DND-41 (cell line): ENCODE measurements at regions not wholly inside any gene's neighbourhood (a gene's known extent, or its start where the extent isn't known, plus 50 kb on each side); places are given as distances from the start of the nearest gene placed in this dataset.

Experiments
- ATAC-seq: fragments of 200-7000 bp; cut with Tn5 transposase; 3 replicates; pipeline ENCODE4 v1.9.1; 2021; ENCODE audit warnings: low read depth; ENCODE audit not compliant: insufficient read depth
- DNase-seq: peaks from one replicate; pipeline ENCODE4 v3.0.0-alpha.2; 2020
- H2AFZ ChIP-seq: 2 replicates; pipeline ENCODE4 v1.6.0; 2012; ENCODE audit warnings: low read depth, low read length
- H3K27ac ChIP-seq: 2 replicates; pipeline ENCODE4 v1.5.1; 2012; ENCODE audit warnings: low read length, inconsistent platforms
- H3K27me3 ChIP-seq: fragments of 200-600 bp; sonication (generic); 2 replicates; pipeline ENCODE4 v1.6.0; 2012; ENCODE audit warnings: low read length, mild to moderate bottlenecking, inconsistent platforms; ENCODE audit not compliant: insufficient read depth, poor library complexity
- H3K36me3 ChIP-seq: 2 replicates; pipeline ENCODE4 v1.5.1; 2012; ENCODE audit warnings: low read length, inconsistent platforms; ENCODE audit not compliant: insufficient read depth
- H3K4me1 ChIP-seq: 2 replicates; pipeline ENCODE4 v1.5.1; 2012; ENCODE audit warnings: mild to moderate bottlenecking, low read length; ENCODE audit not compliant: insufficient read depth
- H3K4me2 ChIP-seq: 2 replicates; pipeline ENCODE4 v1.6.0; 2012; ENCODE audit warnings: mild to moderate bottlenecking, moderate library complexity, low read length, inconsistent platforms; ENCODE audit not compliant: insufficient read depth
- H3K4me3 ChIP-seq, 2 experiments: fragments of 200-600 bp in 1 of 2; shearing (Covaris generic) in 1 of 2; 2 replicates each; pipeline ENCODE4 v1.5.1; 2012 to 2016; ENCODE audit warnings: inconsistent platforms in 2 of 2, low read length in 2 of 2, mild to moderate bottlenecking in 2 of 2, low read depth in 1 of 2, moderate library complexity in 1 of 2
- H3K79me2 ChIP-seq: 2 replicates; pipeline ENCODE4 v1.6.0; 2012; ENCODE audit warnings: low read length, inconsistent platforms; ENCODE audit not compliant: insufficient read depth
- H3K9ac ChIP-seq: 2 replicates; pipeline ENCODE4 v1.6.0; 2012; ENCODE audit warnings: low read depth, mild to moderate bottlenecking, inconsistent platforms, low read length, moderate library complexity
- H3K9me3 ChIP-seq: 2 replicates; pipeline ENCODE4 v1.5.1; 2012; ENCODE audit warnings: low read length, moderate library complexity, mild to moderate bottlenecking, inconsistent platforms; ENCODE audit not compliant: insufficient read depth, severe bottlenecking
- H4K20me1 ChIP-seq: 2 replicates; pipeline ENCODE4 v1.6.0; 2012; ENCODE audit warnings: low read length; ENCODE audit not compliant: insufficient read depth
- EZH2 ChIP-seq: IDR thresholded peaks from 3 replicates; pipeline ENCODE4 v1.6.1; 2012; ENCODE audit warnings: borderline replicate concordance, low read depth, mild to moderate bottlenecking, moderate library complexity, low read length, inconsistent platforms; ENCODE audit not compliant: severe bottlenecking
- TF ChIP-seq, protein P1 (sequence below): IDR thresholded peaks from 2 replicates; pipeline ENCODE4 v1.5.1; 2012; ENCODE audit warnings: borderline replicate concordance, low read length, moderate library complexity, mild to moderate bottlenecking; ENCODE audit not compliant: poor library complexity, severe bottlenecking; ENCODE audit errors: extremely low read depth

DNA sequence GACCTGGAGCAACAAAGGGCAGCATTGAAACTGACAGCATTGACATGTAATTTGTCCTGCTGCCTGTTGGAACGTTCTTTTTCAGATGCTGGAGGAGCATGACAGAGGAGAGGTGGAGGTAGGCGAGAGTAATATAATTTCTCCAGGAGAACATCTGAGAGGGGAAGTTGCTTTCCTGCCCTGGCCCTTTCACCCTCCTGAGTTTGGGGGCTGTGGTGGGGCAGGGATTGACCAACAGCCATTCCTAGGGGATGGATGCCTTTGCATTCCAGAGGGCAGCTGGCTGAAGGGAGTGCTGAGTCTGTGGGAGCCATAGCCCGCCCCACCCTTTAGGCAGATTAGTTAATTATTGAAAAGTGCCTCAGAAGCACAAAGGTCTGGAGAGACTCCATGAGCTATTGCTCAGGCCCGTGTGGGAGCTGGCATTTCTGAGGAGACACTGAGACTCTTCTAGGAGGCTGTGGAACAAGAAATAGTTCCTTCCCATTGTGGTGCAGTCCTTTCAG is 73.5 kb downstream of the ARF6 start:
- Histone ChIP-seq H3K79me2 (no peaks in the 10 kb centered on the region), H3K9ac (no peak overlapping the region), H2AFZ (no peak overlapping the region), H4K20me1 (no peaks in the 10 kb centered on the region), H3K4me1 (no peaks in the 10 kb centered on the region), H3K36me3 (no peaks in the 10 kb centered on the region), H3K27ac (no peak overlapping the region), H3K4me3 (no peak overlapping the region), H3K27me3 (no peaks in the 10 kb centered on the region), H3K4me2 (no peak overlapping the region), H3K9me3 (no peaks in the 10 kb centered on the region)
- TF ChIP-seq EZH2: no peak
- TF ChIP-seq, protein P1, sequence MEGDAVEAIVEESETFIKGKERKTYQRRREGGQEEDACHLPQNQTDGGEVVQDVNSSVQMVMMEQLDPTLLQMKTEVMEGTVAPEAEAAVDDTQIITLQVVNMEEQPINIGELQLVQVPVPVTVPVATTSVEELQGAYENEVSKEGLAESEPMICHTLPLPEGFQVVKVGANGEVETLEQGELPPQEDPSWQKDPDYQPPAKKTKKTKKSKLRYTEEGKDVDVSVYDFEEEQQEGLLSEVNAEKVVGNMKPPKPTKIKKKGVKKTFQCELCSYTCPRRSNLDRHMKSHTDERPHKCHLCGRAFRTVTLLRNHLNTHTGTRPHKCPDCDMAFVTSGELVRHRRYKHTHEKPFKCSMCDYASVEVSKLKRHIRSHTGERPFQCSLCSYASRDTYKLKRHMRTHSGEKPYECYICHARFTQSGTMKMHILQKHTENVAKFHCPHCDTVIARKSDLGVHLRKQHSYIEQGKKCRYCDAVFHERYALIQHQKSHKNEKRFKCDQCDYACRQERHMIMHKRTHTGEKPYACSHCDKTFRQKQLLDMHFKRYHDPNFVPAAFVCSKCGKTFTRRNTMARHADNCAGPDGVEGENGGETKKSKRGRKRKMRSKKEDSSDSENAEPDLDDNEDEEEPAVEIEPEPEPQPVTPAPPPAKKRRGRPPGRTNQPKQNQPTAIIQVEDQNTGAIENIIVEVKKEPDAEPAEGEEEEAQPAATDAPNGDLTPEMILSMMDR: no peak
- DNase-seq (no peak), ATAC-seq (no peak)

DNA sequence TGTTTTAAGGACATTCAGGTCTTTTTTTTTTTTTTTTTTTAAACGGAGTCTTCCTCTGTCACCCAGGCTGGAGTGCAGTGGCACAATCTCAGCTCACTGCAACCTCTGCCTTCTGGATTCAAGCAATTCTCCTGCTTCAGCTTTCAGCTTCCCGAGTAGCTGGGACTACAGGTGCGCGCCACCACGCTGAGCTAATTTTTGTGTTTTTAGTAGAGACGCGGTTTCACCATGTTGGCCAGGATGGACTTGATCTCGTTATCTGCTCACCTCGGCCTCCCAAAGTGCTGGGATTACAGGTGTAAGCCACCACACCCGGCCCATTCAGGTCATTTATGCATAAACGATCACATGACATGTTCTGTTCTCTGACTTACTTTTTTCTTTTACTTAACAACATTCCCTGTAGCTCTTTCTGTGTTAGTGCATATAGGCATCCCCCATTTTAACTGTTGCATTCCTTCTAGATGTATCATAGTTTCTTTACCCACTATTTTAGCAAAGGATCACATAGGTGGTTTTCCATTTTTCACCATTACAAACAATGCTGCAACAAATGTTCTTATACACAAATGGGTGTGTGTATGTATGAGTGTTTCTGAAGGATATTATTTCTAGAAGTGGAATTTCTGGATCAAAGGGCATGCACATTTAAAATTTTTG is 74.2 kb downstream of the ARF6 start:
- Histone ChIP-seq H2AFZ (no peak overlapping the region), H3K4me3 (no peak overlapping the region), H3K4me2 (no peak overlapping the region), H3K27me3 (no peaks in the 10 kb centered on the region), H3K4me1 (no peaks in the 10 kb centered on the region), H3K9me3 (no peaks in the 10 kb centered on the region), H3K9ac (no peak overlapping the region), H3K79me2 (no peaks in the 10 kb centered on the region), H3K27ac (no peak overlapping the region), H4K20me1 (no peaks in the 10 kb centered on the region), H3K36me3 (no peaks in the 10 kb centered on the region)
- ATAC-seq (no peak), DNase-seq (no peak)
- TF ChIP-seq, protein P1: no peak
- TF ChIP-seq EZH2: no peak

DNA sequence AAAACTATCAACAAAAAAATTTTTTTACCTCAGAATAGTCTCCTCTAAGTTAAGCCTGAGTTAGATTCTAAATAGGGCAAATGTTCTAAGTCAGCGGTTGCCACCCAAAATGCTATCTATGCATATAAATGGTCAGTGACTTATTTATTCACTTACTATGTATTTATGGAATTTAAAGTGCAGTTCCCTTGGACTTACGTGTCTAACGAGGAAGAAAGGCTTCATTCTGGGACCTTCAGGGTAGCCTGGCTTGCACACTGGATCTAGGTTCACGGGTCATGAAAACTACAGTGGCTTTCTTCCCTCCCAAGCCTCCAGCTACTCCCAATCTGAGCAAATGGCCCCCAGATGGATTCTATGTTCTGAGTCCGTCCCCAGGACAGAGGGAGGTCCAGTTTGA is 77.1 kb downstream of the ARF6 start:
- DNase-seq: no peak
- Histone ChIP-seq H3K36me3 (no peaks in the 10 kb centered on the region), H2AFZ (no peak overlapping the region), H3K4me1 (no peaks in the 10 kb centered on the region), H3K27ac (no peak overlapping the region), H3K4me3 (no peak overlapping the region), H3K27me3 (no peaks in the 10 kb centered on the region), H3K79me2 (no peaks in the 10 kb centered on the region), H4K20me1 (no peaks in the 10 kb centered on the region), H3K4me2 (no peak overlapping the region), H3K9ac (no peak overlapping the region), H3K9me3 (no peaks in the 10 kb centered on the region)
- ATAC-seq: no peak
- TF ChIP-seq, protein P1: no peak
- no peak for TF ChIP-seq EZH2
